CD4-positive, alpha-beta T cell treated with Interleukin-4 for 4 hours (primary cell): ENCODE measurements at regions not wholly inside any gene's neighbourhood (a gene's known extent, or its start where the extent isn't known, plus 50 kb on each side); places are given as distances from the start of the nearest gene placed in this dataset.
"Not testable (repeated sequence)": the region's sequence is repeated elsewhere in the genome, so short reads cannot be mapped to it uniquely, and the experiment has no call there.

ENCODE experiments used
- DNase-seq: peaks from one replicate; pipeline ENCODE4 v3.0.0-alpha.2; 2020

DNA sequence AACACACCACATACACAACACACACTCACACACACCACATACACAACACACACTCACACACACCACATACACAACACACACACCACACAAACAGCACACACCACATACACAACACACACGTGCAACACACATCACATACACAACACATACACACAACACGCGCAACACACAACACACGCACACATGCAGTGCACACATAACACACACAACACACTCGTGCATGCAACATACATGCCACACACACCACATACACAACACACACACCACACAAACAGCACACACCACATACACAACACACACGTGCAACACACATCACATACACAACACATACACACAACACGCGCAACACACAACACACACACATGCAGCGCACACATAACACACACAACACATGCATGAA is 192.8 kb downstream of the C16orf95 start:
- DNase-seq, result not testable (repeated sequence)

DNA sequence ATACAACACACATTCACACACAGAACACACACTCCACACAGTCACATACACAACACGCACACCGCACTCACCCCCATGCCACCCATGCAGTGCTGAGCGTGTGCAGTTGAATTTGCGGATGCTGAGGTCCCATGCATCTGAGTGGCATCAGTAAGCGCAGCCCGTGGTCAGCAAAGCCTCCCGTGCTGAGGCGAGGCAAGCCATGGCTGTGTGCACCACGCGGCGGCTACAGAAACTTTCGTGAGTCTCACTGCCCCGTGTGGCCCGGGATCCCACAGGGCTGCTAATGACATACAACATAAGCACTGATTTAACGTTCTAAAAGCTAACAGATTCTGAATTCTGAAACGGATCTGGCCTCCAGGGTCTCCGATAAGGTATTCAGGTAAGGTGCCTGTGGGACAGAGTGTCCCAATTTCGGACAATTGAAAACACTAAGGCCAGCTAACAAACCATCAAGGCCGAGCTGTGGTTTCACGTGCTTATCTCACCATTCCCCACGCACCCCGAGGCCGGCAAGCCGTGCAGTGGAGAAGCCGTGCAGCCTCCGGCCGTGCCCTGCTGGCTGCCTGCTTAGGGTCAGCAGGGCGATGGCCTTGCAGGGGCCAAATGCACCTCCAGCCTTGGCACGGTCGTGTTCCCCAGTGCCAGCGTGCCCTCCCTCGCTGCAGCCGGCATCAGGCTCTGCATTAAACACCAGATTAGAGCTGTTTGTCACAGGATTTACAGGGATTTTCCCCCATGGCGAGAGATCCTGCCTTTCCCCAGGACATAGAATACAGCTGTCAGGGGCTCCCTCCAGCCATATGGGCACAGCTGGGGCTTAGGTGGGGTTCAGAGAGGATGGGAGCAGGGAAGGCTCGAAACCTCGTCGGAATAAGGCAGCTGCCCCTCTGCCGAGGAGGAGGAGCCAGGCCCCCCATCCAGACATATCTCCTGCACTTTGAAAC is 191.7 kb downstream of the C16orf95 start:
- DNase-seq, result no peak

DNA sequence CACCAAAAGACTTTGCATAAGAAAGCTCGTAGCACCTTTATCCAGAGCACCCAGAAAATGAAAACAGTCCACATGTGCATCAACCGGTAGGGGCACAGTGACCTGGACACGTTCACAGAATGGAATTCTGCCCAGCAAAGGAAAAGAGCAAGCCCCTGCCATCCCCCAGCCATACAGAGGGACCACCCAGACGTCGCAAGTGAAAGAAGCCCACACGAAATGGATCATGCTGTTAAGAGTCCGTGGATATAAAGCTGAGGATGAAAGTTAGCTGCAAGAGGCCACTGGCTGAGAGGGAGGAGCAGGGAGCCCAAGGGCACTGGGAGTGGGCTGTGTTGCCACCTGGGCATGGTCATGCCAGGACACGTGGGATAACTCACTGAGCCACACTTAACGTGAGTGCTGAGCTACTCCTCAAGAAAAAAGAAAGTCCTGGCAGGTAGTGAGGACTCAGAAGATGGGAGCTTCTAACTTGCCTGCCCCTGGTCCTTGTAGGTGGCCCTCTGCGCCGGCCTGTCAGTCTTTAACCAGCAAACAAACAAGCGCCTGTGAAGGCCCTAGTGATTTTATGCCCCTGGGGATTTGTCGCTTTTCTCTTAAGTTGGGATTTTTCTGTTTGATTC is 190.7 kb downstream of the C16orf95 start:
- DNase-seq, result no peak

DNA sequence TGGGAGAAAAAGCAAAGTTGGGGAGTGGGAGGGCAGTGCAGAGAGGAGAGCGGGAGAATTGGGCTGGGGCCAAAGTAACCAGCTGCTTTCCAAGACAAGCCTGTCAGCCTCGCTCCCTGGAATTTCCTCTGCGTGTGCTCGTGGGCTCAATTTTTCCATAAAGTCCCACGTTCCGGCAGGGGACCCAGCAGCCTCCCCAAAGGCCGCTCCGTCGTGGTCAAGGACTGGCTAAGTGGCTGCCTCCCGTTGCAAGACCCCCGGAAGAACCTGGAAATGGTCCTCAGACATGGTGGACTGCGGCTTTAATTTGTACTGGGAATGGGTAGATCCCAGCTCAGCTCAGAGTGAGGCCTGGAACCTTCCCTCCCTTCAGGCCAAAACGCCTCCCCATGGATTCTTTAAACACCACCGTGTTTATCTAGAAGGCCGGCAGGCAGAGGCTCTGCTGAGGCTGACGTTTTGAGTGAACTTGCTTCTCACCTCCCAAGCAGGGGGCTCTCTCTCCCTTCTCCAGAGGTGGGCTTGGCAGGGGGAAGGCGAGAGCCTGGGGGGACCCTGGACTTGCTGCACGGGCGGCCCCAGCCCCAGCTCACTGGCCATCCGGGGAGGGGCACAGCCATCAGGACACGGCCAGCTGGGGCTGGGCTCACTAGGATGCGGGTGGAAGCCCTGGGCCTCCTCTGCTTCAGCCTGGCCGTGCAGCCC is 190.0 kb downstream of the C16orf95 start:
- no peak for DNase-seq

DNA sequence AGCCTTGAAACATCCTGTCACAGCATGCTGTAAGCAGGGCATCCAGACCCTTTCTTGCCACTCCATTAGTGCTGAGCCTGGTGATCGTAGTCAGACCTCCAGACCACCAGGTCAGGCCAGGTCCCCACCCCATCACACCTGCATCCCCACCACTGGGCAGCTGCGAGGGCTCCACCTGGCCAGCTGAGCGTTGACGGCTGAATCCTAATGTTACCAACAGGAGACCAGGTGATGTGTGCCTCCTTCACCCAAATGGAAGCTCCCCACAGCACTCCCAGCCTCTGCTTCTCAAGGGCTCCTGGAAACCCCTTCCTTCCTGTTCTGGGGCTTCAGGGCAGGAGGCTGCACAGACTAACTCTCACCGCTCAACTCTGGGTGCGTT is 189.4 kb downstream of the C16orf95 start:
- no peak for DNase-seq

DNA sequence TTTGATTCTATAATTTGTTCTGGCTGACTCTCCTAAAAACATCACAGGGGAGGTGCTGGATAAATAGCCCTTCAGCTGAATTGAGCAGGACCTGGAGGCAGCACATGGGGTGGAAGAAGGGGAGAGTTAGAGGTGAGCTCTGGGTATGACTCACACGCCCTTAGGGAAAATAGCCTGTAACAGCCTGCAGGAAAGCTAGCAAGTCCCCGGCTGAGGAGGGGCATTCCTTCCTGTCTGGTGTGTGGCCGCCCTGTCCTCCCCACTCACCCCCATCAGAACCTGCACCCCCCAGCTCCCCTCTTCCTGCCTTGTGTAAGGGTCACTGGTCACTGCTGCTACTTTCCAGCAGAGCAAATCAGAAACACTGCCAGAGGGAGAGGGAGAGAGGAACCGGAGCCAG is 187.4 kb downstream of the C16orf95 start:
- no peak for DNase-seq

DNA sequence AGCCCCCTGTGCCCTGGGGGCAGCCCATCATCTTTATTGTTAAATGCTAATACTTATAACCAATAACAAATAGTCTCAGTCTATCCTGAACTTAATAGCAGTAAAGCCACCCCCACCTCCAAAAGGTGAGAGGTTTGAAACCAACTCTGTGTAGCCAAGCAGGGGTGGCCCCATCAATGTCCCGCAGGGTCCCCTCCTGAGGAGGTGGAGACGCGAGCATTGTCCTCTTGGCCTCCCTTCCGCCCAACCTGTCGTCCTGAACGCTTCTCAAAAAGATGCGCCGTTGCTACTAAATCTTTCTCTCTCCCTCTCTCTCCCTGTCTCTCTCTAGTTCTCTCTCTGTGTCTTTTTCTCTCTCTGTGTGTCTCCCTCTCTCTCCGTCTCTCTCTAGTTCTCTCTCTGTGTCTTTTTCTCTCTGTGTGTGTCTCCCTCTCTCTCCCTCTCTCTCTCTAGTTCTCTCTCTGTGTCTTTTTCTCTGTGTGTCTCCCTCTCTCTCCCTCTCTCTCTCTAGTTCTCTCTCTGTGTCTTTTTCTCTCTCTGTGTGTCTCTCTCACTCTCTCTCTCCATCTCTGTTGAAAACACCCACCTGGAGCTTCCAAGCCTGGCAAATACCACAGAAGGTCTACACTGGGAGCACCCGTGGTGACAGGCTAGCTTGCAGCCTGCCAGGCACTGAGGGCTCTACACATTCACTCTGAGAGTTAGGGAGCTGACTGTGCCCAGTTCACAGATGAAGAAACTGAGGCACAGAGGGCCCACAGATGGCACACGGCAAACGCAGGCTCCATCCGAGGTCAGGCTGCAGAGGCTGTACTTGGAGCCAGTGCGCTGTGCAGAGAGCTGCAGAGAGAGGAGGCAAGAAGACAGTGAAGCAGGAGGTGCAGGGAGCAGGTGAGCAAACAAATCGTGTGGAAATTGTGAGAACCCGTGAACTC is 185.9 kb downstream of the C16orf95 start:
- no peak for DNase-seq

DNA sequence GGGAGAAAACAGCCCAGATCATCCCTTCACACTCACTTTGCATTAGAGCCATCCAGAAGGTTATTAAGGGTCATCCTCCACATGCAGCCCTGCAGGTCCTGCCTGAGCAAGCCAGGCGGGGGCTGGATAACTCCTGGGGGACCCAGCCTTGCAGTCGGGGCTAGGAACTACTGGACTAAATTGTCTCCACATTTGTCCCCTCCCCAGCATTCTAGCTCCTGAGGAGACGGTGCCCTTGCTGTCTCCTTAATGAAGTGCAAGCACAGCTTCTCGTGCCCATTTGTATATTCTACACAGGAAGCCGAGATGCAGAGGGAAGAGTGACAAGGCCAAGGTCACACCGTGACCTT is 185.2 kb downstream of the C16orf95 start:
- no peak for DNase-seq

DNA sequence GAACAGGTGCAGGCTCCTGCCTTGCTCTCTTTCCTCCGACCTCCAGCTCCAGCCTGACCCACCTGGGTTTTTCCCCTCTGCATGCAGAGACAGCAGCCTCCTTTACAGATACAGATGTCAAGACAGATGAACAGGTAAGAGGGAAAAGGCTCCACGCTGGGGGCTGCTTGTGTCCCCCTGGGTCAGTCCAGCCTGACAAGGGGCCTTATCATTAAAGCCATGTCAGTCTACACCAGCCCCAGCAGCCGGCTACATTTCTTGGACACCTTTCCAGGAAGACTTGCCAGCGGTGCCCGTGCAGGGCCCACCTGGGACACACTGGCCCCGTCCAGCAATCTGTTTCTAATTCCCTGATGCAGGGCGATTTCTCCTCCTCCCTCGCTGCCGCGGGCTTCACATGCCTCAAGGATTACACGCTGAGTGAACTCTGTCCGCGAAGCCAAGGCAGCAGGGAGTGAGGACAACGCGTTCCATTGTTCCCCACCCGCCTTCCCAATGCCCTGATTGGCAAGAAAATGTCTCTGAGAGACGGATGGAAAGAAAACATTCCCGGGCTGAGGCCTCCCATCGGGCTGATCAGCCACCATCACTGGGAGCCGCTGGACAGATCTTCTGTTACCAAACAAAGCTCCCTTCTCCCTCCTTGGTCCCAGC is 184.7 kb downstream of the C16orf95 start:
- DNase-seq, result no peak

DNA sequence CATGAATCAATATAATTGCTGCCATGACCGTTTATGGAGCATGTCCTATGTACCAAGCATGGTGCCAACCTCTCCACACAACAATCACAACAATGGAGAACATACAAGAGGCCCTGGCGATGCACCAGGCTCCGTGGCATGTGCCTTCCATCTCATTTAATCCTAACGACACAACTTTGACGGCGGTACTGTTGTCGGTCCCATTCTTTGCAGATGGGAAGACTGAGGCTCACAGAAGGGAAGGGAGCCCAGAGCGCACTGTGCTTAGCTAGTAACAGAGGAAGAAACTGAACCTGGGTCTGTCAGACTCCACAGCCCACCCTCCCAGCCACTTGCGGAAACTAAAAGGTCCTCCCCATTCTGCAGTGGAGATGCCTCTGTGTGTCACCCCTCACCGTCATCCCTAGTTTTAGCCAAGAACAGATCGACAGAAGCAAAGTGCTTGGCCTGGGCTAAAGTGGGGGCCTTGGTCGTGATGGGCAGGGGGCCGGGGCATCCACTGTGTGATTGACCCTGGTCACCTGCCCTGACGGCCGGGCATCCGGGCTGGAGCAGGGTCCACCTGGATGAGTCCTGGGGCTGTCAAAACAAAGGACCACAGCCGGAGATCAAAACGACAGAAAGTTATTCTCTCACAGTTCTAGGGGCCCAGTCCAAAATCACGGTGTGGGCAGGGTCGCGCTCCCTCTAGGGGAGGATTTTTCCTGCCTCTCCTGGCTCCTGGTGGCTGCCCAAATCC is 183.9 kb downstream of the C16orf95 start:
- no peak for DNase-seq

DNA sequence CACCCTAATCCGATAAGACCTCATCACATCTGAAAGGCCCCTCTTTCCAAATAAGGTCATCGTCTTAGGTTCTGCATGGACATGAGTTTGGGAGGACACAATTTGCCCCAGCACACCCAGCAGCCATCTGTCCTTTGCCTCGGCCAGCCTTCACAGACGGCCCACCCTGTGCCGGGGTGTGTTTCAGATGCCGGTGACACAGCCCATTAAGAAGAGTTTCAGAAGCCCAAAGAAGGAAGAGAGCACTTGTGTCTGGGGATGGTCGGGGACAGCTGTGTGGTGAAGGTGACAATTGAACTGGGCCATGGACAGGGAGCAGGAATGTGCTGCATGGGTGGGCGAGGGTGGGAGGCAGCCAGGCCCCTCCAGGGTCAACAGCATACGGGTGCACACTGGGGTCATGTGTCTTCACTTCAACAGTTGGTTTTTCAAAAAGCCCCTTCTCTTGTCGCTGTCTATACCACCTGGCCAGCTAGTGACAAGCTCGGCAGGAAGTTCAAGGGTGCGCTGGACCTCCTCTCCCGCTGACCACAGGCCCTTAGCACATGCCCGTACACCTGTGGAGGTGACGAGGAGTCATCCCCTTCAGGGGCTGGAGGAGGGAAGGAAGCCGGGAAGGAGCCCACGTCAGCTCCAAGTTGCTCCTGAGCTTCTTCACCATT is 183.1 kb downstream of the C16orf95 start:
- no peak for DNase-seq

DNA sequence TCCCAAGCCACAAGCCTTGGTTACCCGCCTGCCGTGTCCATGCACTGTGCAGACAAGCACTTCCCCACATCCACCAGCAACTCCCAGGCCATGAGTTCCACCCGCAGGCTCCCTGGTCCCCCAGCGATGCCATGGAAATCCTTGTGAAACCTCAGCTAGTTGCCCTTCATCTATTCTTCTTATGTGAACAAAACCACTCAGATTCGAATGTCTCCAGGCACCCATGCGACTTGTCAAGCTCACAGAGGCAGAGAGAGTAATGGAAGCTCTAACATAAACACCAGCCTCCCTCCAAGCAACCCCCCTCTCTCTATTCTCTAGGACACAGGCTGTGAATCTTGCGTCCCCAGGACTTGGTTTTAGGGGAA is 182.6 kb downstream of the C16orf95 start:
- DNase-seq, result no peak

DNA sequence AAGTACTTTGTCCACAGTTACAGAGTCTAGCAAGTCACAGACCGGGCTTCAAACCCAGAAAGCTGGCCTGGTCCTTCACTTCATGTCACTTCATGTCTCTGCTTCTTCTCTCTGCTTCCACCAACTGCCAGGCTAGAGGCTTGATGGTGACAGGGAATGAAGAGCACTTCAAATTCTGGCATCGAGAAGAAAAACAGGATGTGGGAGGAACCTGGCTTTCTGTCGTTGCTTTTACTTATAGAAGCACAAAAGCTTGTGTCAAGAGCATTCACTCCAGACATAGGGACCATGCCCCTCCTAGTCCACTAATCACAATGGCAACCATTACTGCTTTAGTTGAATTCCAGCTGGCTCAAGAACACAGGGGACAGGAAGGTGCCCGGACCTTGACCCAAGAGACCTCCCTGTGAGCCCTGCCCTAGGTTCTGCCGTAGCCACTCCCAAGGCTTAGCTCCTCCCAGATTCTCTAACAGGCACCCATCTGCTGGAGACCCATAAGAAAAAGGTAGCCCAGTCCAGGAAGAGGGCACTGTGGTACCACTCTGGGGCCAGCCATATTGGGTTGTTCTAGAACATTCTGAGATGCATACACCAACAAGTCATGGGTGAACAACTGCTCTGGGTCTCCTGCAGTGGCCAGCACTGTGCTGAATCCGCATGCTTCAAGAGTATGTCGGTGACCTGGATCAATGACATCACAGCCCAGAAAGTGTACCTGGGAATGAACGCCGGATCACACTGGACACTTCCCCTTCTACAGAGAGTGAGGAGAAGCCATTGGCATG is 181.8 kb downstream of the C16orf95 start:
- no peak for DNase-seq

DNA sequence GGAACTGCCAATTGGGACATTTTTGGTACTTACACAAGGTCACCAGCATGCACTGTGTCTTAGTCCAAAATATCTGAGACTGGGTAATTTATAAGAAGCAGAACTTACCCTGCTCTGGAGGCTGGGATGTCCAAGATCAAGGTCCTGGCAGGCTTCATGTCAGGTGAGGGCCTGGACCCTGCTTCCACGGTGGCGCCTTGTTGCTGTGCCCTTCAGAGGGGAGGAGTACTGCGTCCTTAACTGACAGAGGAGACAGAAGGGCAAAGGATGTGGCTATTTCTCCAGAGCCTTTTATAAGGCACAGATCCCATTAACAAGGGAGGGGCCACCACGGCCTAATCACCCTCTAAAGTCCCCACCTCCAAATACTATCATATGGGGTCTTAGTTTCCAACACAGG is 178.9 kb downstream of the C16orf95 start:
- DNase-seq, result no peak

DNA sequence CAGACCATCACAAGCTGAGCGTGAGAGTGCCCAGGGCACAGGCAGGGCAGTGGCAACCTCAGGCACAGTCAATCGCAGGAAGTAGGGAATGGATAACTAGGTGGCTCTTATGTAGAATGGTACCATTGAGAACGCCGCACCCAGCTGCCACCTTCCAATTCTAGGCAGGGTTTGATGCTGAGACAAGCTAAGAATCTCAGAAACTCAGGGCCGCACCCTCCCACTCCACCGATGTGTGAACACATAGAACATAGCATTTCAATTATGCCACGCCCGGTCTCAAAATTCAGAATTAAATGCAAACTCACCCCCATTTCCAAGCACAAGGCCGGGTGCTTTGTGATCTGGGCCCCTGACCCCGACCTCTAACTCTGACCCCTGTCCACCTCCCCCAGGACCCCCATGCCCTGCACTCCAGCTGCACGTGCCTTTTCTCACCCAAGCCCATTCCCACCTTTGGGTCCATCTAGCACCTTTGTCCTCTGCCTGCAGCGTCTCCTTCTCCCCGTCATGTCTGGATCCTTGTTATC is 178.4 kb downstream of the C16orf95 start:
- DNase-seq, result no peak

DNA sequence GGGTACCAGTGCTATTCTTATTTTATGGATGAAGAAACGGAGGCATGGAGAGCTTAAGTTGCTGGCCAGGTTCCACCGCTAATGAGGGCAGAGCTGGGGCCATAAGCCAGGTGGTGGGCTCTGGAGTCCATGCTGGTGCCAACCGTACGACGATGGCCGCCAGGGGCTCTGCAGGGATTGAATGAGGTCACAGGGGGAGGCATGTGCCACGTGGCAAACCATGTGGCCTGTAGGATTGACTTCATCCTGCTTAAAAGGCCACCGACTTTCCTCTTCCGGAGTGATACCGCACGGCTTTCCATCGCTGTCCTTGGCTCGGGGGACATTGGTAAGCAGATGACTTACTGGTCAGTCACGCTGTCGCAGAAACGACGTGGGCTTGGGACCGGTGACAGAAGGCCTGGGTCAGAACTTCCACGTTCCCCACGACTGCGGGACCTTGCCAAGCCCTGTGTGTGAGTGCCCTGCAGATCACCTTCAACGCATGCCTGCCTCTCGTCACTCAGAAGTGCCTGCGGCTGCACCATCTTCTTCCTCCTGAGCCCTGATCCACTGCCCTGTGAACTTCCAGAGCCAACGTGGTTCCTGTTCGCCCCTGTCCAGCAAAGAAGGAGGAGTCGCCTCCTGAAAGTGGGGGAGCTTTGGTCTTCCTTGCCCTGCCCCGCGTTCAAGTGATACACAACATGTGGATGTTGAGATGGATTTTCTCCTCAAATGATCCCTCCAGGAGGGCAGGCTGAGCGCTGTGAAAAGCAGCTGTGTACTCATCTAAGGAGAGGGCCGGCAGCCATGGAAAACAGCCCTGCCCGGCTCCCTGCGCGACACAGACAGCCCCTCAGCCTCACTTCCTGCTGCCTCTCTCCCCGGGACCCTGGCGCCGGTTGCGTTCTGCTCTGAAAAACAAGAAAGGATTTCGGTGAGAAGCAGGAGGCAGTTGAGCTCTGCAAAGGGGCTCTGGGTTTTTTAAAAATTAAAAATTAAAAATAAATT is 176.7 kb downstream of the C16orf95 start:
- no peak for DNase-seq

DNA sequence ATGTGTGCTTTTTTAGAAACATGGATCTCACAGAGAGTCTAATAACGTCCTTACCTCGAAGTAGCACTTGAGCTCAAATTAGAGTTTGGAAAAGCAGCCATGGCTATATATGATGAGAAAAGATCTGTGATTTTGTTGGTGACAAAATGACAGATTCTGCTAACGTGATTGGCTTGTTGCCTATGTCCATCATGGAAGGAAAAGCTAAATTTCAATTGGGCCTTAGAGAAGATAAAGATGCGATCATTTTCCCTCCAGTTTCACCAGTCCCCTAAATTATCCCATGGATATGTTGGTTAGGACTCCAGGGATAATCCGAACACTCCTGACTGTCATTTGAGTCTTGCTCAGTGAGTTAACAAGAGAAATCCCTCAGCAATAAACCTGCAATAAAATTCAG is 175.8 kb downstream of the C16orf95 start:
- no peak for DNase-seq

DNA sequence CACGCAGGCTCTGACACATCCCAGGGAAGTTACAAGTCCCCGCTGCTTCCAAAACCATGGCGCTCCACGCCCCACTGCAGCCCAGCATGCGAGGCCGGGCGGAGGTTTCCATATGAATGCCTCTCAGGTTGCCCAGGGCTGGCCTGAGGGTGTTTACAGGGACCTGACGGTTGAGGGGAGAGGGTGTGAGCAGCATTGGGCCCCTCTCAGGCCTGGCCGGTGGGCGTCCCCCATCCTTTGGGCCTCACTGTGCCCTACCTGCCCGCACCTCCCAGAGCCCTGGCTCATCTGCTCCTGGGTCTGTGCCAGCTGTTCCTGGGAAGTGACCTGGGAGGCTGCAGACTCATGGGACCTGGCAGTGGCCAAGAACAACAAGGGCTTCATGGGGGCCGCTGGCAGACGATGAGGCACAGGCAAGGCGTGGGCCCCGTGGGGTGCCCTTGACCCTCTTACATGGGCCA is 173.5 kb downstream of the C16orf95 start:
- no peak for DNase-seq
